ENCODE measurements at regions not wholly inside any gene's neighbourhood (a gene's known extent, or its start where the extent isn't known, plus 50 kb on each side); places are given as distances from the start of the nearest gene placed in this dataset.

DNA sequence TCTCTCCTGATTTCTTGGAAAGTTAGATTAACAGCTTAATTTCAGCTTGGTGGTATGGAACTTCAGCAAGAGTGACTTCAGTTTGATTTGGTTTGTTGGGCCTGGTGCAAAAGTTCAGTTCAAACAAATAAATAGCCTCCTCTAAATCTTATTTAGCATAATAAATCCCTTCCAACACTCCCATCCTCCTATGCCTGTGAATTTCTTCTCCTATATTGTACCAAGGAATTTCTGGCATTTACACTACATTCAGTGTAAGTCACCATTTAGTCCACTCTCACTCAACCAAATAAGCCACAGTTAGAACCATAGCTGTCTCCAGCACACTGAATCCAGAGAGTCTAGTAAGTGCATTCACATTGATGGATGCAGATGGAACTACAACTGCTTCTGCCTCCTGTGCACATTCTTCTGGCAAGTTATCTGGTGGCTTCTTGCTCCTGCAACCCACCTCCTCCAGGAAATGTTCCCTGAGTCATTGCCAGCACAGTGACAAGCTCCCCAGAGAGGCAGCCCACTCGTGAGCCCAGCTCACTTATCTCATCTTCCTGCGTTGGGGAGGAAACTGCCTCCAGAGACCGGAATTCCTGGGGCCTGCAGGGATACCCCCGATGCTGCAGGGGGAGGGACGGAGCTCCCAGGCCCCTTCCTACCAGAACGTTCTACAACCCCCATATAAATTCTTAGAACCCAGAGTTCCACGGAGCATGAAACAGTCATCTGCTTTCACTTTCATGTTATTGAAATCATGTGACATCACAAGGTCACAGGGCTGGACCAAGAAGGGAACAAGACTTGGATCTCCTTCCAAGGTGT, 318.3 kb downstream of the PHKB start:
- TF ChIP-seq, protein P1, sequence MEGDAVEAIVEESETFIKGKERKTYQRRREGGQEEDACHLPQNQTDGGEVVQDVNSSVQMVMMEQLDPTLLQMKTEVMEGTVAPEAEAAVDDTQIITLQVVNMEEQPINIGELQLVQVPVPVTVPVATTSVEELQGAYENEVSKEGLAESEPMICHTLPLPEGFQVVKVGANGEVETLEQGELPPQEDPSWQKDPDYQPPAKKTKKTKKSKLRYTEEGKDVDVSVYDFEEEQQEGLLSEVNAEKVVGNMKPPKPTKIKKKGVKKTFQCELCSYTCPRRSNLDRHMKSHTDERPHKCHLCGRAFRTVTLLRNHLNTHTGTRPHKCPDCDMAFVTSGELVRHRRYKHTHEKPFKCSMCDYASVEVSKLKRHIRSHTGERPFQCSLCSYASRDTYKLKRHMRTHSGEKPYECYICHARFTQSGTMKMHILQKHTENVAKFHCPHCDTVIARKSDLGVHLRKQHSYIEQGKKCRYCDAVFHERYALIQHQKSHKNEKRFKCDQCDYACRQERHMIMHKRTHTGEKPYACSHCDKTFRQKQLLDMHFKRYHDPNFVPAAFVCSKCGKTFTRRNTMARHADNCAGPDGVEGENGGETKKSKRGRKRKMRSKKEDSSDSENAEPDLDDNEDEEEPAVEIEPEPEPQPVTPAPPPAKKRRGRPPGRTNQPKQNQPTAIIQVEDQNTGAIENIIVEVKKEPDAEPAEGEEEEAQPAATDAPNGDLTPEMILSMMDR (IDR thresholded peaks at IDR 0.05; ENCODE audit: low read depth, low read length), result no peak
- no peak for TF ChIP-seq POLR2A (IDR thresholded peaks at IDR 0.05; ENCODE audit: extremely low read depth, insufficient read length)
